ENCODE measurements at regions not wholly inside any gene's neighbourhood (a gene's known extent, or its start where the extent isn't known, plus 50 kb on each side); places are given as distances from the start of the nearest gene placed in this dataset.

GRCh38 chr6:44040786-44041185, 86.5 kb downstream of the MRPL14 start:
- DNase-seq: peak; percentile 21
- Histone ChIP-seq H3K36me3 (no peaks in the 10 kb centered on the region), H3K27me3 (no peaks in the 10 kb centered on the region), H3K9me3 (no peaks in the 10 kb centered on the region), H3K4me3 (no peak overlapping the region), H3K4me1 (peaks cover 0 to 47% (median 43%) of the 10 kb centered on the region in 4 donors), H3K27ac (peak overlapping the region; percentile 67 to 87 (median 80))
- no peak for TF ChIP-seq POLR2AphosphoS5 (IDR thresholded peaks at IDR 0.05)
- no peak for TF ChIP-seq POLR2A (IDR thresholded peaks at IDR 0.05)
- no peak for TF ChIP-seq CTCF (IDR thresholded peaks at IDR 0.05)
- no peak for TF ChIP-seq EP300 (IDR thresholded peaks at IDR 0.05)
- intact Hi-C loops (cut with DNase I): no loop called here
- WGBS, 2 donors: 90 to 93% methylated on average over 4 of the region's 4 CpGs

GRCh38 chr6:44039839-44040350, 87.4 kb downstream of the MRPL14 start:
- H3K27me3 ChIP-seq: no peaks in the 10 kb centered on the region
- H3K4me1 ChIP-seq: peaks cover 0 to 41% (median 34%) of the 10 kb centered on the region in 4 donors
- no peak overlapping the region for H3K4me3 ChIP-seq
- peak overlapping the region in 1 of 4 donors; percentile 87 for H3K27ac ChIP-seq
- no peak for TF ChIP-seq CTCF (IDR thresholded peaks at IDR 0.05)
- TF ChIP-seq POLR2A (IDR thresholded peaks at IDR 0.05): no peak
- DNase-seq: peak; percentile 49
- H3K9me3 ChIP-seq: no peaks in the 10 kb centered on the region
- no peaks in the 10 kb centered on the region for H3K36me3 ChIP-seq
- 90 to 93% methylated on average over 7 of the region's 7 CpGs for WGBS, 2 donors
- intact Hi-C loops (cut with DNase I): no loop called here

- 89 to 91% methylated on average over 6 of the region's 6 CpGs for WGBS, 2 donors
- peaks cover 0 to 41% (median 34%) of the 10 kb centered on the region in 4 donors for H3K4me1 ChIP-seq
Observed at GRCh38 chr6:44039191-44039719, 88.0 kb downstream of the MRPL14 start.

GRCh38 chr6:44038543-44039065, 88.6 kb downstream of the MRPL14 start:
- no peak overlapping the region for H3K27ac ChIP-seq
- H3K4me3 ChIP-seq: no peak overlapping the region
- intact Hi-C loops (cut with DNase I): no loop called here
- 85 to 90% methylated on average over 4 of the region's 4 CpGs for WGBS, 2 donors
- TF ChIP-seq POLR2AphosphoS5 (IDR thresholded peaks at IDR 0.05): no peak
- TF ChIP-seq POLR2A (IDR thresholded peaks at IDR 0.05): no peak
- TF ChIP-seq EP300 (IDR thresholded peaks at IDR 0.05): no peak
- no peak for TF ChIP-seq CTCF (IDR thresholded peaks at IDR 0.05)
- no peaks in the 10 kb centered on the region for H3K27me3 ChIP-seq
- peak; percentile 49 for DNase-seq
- no peaks in the 10 kb centered on the region for H3K9me3 ChIP-seq
- no peaks in the 10 kb centered on the region for H3K36me3 ChIP-seq
- H3K4me1 ChIP-seq: peaks cover 0 to 36% (median 30%) of the 10 kb centered on the region in 4 donors

More at GRCh38 chr6:44039191-44039719, 88.0 kb downstream of the MRPL14 start:
- TF ChIP-seq EP300 (IDR thresholded peaks at IDR 0.05) (no peak), CTCF (IDR thresholded peaks at IDR 0.05) (no peak), POLR2A (IDR thresholded peaks at IDR 0.05) (no peak), POLR2AphosphoS5 (IDR thresholded peaks at IDR 0.05) (no peak)
- H3K27ac ChIP-seq: no peak overlapping the region
- no peaks in the 10 kb centered on the region for H3K27me3 ChIP-seq
- intact Hi-C loops (cut with DNase I): no loop called here
- H3K4me3 ChIP-seq: no peak overlapping the region
- DNase-seq: peak; percentile 51
- no peaks in the 10 kb centered on the region for H3K36me3 ChIP-seq
- no peaks in the 10 kb centered on the region for H3K9me3 ChIP-seq

Measured in sigmoid colon (tissue), 6 donors.